ENCODE measurements at regions not wholly inside any gene's neighbourhood (a gene's known extent, or its start where the extent isn't known, plus 50 kb on each side); places are given as distances from the start of the nearest gene placed in this dataset.

DNA sequence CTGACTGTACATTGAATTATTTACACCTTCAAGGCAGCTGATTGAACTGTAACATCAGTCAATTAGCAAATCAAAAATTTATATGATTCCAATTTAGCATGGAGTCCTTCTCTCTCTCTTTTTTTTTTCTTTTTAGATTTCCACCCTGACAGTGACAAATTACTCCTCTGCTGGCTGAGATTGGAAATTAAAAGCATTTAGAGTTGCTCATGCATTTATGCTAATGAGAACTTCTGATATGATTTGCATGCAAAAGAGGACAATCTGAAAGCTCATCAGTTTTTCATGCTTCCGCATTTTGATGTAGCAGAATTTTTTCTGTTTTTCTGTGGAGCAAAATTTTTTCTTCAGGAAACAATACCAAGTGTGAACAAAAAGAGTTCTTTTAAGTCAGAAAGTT lies 130.5 kb upstream of the NOX3 start:
- no peak overlapping the region for H3K4me3 ChIP-seq
- peaks cover 0 to 2% (median 0%) of the 10 kb centered on the region in 4 donors for H3K9me3 ChIP-seq (ENCODE audit: control insufficient read depth in 4 of 4, insufficient read depth in 3 of 4, low read length in 3 of 4)
- ATAC-seq (ENCODE audit: insufficient read depth, low FRiP score) (no peak), DNase-seq (no peak)
- H3K36me3 ChIP-seq (ENCODE audit: control insufficient read depth in 4 of 4, insufficient read depth in 4 of 4, low read length in 4 of 4), result no peaks in the 10 kb centered on the region
- H3K27ac ChIP-seq (ENCODE audit: low read depth in 1 of 2, low read length in 1 of 2), result no peak overlapping the region
- no peak overlapping the region for H3K9ac ChIP-seq (ENCODE audit: insufficient read depth in 1 of 2, low read length in 2 of 2)
- WGBS, 2 donors, result 88 to 89% methylated on average over 1 of the region's 1 CpG
- H3K4me1 ChIP-seq (ENCODE audit: control insufficient read depth in 5 of 5, insufficient read depth in 5 of 5, low read length in 5 of 5), result no peaks in the 10 kb centered on the region
- TF ChIP-seq, protein P1, sequence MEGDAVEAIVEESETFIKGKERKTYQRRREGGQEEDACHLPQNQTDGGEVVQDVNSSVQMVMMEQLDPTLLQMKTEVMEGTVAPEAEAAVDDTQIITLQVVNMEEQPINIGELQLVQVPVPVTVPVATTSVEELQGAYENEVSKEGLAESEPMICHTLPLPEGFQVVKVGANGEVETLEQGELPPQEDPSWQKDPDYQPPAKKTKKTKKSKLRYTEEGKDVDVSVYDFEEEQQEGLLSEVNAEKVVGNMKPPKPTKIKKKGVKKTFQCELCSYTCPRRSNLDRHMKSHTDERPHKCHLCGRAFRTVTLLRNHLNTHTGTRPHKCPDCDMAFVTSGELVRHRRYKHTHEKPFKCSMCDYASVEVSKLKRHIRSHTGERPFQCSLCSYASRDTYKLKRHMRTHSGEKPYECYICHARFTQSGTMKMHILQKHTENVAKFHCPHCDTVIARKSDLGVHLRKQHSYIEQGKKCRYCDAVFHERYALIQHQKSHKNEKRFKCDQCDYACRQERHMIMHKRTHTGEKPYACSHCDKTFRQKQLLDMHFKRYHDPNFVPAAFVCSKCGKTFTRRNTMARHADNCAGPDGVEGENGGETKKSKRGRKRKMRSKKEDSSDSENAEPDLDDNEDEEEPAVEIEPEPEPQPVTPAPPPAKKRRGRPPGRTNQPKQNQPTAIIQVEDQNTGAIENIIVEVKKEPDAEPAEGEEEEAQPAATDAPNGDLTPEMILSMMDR (IDR thresholded peaks at IDR 0.05; ENCODE audit: control extremely low read depth, extremely low read depth), result no peak
- no peaks in the 10 kb centered on the region for H3K27me3 ChIP-seq (ENCODE audit: control insufficient read depth in 3 of 3, insufficient read depth in 3 of 3, low read length in 2 of 3)

DNA sequence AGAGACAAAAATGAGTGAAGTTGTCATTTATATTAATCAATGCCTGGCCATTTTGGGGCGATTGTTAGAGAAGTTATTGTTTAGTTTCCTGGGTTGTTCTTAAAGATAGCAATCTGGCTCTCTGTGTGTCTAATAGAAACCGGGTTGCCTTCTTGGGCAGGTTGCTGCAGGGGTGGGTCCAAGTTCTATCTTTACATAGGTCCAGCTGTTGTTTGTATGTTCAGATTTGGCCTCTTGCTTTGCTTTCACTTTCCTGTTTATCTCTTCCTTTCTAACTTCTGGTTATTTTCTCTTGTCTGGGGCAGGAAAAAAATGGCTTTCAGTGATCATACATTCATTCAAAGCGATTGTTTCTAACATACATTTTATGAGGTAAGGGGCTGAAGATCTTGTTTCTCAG lies 128.4 kb upstream of the NOX3 start:
- TF ChIP-seq, protein P1 (IDR thresholded peaks at IDR 0.05; ENCODE audit: control extremely low read depth, extremely low read depth), result no peak
- WGBS, 2 donors, result 70 to 81% methylated on average over 3 of the region's 3 CpGs
- DNase-seq, result peak in 2 of 3 donors; percentile 8 to 51

DNA sequence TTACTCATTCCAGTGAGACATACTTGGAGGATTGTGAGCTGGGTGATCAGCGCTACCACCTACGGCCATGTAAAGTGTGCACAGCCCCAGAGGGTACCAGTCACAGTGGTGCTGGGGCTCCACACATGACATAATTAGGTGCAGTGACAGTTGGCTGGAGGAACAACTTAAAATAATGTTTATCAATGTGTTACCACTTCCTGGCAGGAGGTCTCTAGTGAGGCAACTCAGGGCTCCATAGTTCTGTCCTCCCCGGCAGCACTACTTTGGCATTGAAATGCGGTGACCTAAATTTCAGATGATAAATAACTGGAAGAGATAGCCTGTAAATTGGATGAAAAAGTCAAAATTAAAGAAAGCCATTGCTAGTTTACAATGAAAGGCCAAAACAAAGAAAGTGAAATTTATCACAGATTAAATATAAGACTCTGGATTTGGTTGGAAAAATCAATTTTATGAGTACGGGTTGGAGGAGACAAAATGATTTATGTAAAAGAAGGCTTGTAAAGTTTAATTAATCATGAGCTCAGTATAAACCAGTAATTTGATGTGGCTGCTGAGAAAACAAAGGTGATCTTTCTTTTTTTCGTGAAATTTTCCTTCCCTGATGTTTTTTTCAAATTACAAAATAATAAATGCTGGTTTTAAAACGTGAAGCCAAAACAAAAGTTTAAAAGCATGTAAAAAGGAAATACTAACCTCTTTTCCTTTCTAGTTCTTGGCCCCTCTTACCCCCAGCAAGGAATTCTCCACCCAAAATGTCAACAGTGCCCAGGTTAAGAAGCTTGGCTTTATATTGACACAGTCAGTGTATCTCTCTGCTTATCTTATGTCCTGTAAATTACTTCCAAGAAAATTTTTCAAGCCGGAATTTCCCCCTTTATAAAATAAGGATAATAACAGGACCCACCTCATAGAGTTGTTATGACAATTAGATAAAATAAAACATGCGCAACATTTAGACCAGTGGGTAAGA lies 126.7 kb upstream of the NOX3 start:
- peak in 1 of 3 donors; percentile 6 for DNase-seq

More for the DNA sequence above, 128.4 kb upstream of the NOX3 start:
- no peak overlapping the region for H3K27ac ChIP-seq (ENCODE audit: low read depth in 1 of 2, low read length in 1 of 2)
- H3K36me3 ChIP-seq (ENCODE audit: control insufficient read depth in 4 of 4, insufficient read depth in 4 of 4, low read length in 4 of 4), result no peaks in the 10 kb centered on the region
- no peak overlapping the region for H3K4me3 ChIP-seq
- peaks cover 0 to 2% (median 0%) of the 10 kb centered on the region in 4 donors for H3K9me3 ChIP-seq (ENCODE audit: control insufficient read depth in 4 of 4, insufficient read depth in 3 of 4, low read length in 3 of 4)
- H3K27me3 ChIP-seq (ENCODE audit: control insufficient read depth in 3 of 3, insufficient read depth in 3 of 3, low read length in 2 of 3), result no peaks in the 10 kb centered on the region
- no peak overlapping the region for H3K9ac ChIP-seq (ENCODE audit: insufficient read depth in 1 of 2, low read length in 2 of 2)
- no peak for ATAC-seq (ENCODE audit: insufficient read depth, low FRiP score)
- H3K4me1 ChIP-seq (ENCODE audit: control insufficient read depth in 5 of 5, insufficient read depth in 5 of 5, low read length in 5 of 5), result no peaks in the 10 kb centered on the region

More for the DNA sequence above, 126.7 kb upstream of the NOX3 start:
- Histone ChIP-seq H3K9me3 (ENCODE audit: control insufficient read depth in 4 of 4, insufficient read depth in 3 of 4, low read length in 3 of 4) (peaks cover 0 to 2% (median 0%) of the 10 kb centered on the region in 4 donors), H3K27ac (ENCODE audit: low read depth in 1 of 2, low read length in 1 of 2) (no peak overlapping the region), H3K27me3 (ENCODE audit: control insufficient read depth in 3 of 3, insufficient read depth in 3 of 3, low read length in 2 of 3) (no peaks in the 10 kb centered on the region), H3K9ac (ENCODE audit: insufficient read depth in 1 of 2, low read length in 2 of 2) (no peak overlapping the region), H3K4me1 (ENCODE audit: control insufficient read depth in 5 of 5, insufficient read depth in 5 of 5, low read length in 5 of 5) (no peaks in the 10 kb centered on the region), H3K4me3 (no peak overlapping the region), H3K36me3 (ENCODE audit: control insufficient read depth in 4 of 4, insufficient read depth in 4 of 4, low read length in 4 of 4) (no peaks in the 10 kb centered on the region)
- TF ChIP-seq, protein P1 (IDR thresholded peaks at IDR 0.05; ENCODE audit: control extremely low read depth, extremely low read depth), result no peak
- WGBS, 2 donors, result 79 to 88% methylated on average over 9 of the region's 9 CpGs
- ATAC-seq (ENCODE audit: insufficient read depth, low FRiP score), result no peak
